ENCODE measurements at regions not wholly inside any gene's neighbourhood (a gene's known extent, or its start where the extent isn't known, plus 50 kb on each side); places are given as distances from the start of the nearest gene placed in this dataset.

GRCh38 chr3:61450866-61451265, 110.5 kb upstream of the PTPRG start:
- no peaks in the 10 kb centered on the region for H3K36me3 ChIP-seq (ENCODE audit: control insufficient read depth, insufficient read depth, low read length)
- H3K4me3 ChIP-seq (ENCODE audit: insufficient read depth, low read depth, low read length) = no peak overlapping the region
- H3K27me3 ChIP-seq (ENCODE audit: control insufficient read depth, insufficient read depth, low read length, poor library complexity, severe bottlenecking) = no peaks in the 10 kb centered on the region
- no peaks in the 10 kb centered on the region for H3K9me3 ChIP-seq (ENCODE audit: control insufficient read depth, low read length)
- peaks cover 12% of the 10 kb centered on the region for H3K4me1 ChIP-seq (ENCODE audit: control insufficient read depth, insufficient read depth, low read length)
- WGBS, 2 experiments = 86 to 94% methylated on average over 2 of the region's 2 CpGs
- H3K27ac ChIP-seq (ENCODE audit: insufficient read depth, low read depth, low read length, poor library complexity, severe bottlenecking) = no peak overlapping the region

DNA sequence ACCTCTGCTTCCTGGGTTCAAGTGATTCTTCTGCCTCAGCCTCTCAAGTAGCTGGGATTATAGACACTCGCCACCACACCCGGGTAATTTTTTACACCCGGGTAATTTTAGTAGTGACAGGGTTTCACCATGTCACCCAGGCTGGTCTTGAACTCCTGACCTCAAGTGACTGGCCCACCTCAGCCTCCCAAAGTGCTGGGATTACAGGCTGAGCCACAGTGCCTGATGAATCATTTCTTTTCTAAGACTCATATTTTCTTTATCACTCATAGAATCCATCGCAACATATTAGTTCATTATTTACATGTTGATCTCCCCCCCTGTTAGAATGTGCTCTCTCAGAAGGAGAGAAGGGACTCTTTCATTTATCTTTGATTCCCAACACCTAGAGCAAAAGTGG, 109.5 kb upstream of the PTPRG start:
- H3K9me3 ChIP-seq (ENCODE audit: control insufficient read depth, low read length) = no peaks in the 10 kb centered on the region
- 90 to 95% methylated on average over 4 of the region's 4 CpGs for WGBS, 2 experiments
- no peaks in the 10 kb centered on the region for H3K27me3 ChIP-seq (ENCODE audit: control insufficient read depth, insufficient read depth, low read length, poor library complexity, severe bottlenecking)
- no peaks in the 10 kb centered on the region for H3K36me3 ChIP-seq (ENCODE audit: control insufficient read depth, insufficient read depth, low read length)
- H3K4me1 ChIP-seq (ENCODE audit: control insufficient read depth, insufficient read depth, low read length) = peaks cover 12% of the 10 kb centered on the region
- H3K27ac ChIP-seq (ENCODE audit: insufficient read depth, low read depth, low read length, poor library complexity, severe bottlenecking) = no peak overlapping the region
- H3K4me3 ChIP-seq (ENCODE audit: insufficient read depth, low read depth, low read length) = no peak overlapping the region

DNA sequence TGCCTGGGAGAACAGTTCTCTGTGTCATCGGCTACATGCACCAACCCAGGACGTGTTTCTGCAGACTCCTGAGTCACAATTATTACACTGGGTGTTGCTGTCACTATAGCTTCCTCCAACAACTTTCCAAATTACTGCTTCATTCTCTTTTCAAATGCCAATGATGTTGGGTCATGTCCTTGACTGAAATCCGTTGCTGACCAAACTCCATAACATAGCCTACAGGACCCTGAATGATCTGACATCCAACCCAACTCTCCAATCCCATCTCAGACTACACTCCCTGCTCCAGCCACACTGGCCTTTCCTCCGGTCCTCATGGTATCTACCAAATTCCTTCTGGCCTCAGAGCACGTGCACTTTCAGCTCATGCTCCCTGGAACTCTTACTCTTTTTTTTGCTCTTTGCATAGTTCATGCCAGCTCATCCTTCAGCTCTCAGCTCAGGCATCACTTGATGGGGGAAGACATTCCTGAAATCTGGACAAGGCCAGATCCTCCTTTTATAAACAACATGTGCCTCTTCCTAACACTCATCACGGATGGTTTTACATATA, 108.8 kb upstream of the PTPRG start:
- Histone ChIP-seq H3K9me3 (ENCODE audit: control insufficient read depth, low read length) (no peaks in the 10 kb centered on the region), H3K36me3 (ENCODE audit: control insufficient read depth, insufficient read depth, low read length) (no peaks in the 10 kb centered on the region), H3K4me3 (ENCODE audit: insufficient read depth, low read depth, low read length) (no peak overlapping the region), H3K4me1 (ENCODE audit: control insufficient read depth, insufficient read depth, low read length) (peaks cover 12% of the 10 kb centered on the region), H3K27me3 (ENCODE audit: control insufficient read depth, insufficient read depth, low read length, poor library complexity, severe bottlenecking) (no peaks in the 10 kb centered on the region), H3K27ac (ENCODE audit: insufficient read depth, low read depth, low read length, poor library complexity, severe bottlenecking) (no peak overlapping the region)
- 88 to 91% methylated on average over 6 of the region's 6 CpGs for WGBS, 2 experiments

GRCh38 chr3:61454006-61454585, 107.3 kb upstream of the PTPRG start:
- H3K4me1 ChIP-seq (ENCODE audit: control insufficient read depth, insufficient read depth, low read length) = peaks cover 12% of the 10 kb centered on the region
- H3K36me3 ChIP-seq (ENCODE audit: control insufficient read depth, insufficient read depth, low read length) = no peaks in the 10 kb centered on the region
- H3K27me3 ChIP-seq (ENCODE audit: control insufficient read depth, insufficient read depth, low read length, poor library complexity, severe bottlenecking) = no peaks in the 10 kb centered on the region
- no peak overlapping the region for H3K4me3 ChIP-seq (ENCODE audit: insufficient read depth, low read depth, low read length)
- peak overlapping the region; percentile 65 for H3K27ac ChIP-seq (ENCODE audit: insufficient read depth, low read depth, low read length, poor library complexity, severe bottlenecking)
- 42 to 47% methylated on average over 5 to 6 of the region's 6 CpGs for WGBS, 2 experiments
- H3K9me3 ChIP-seq (ENCODE audit: control insufficient read depth, low read length) = no peaks in the 10 kb centered on the region

GRCh38 chr3:61454801-61455200, 106.6 kb upstream of the PTPRG start:
- peaks cover 12% of the 10 kb centered on the region for H3K4me1 ChIP-seq (ENCODE audit: control insufficient read depth, insufficient read depth, low read length)
- H3K27ac ChIP-seq (ENCODE audit: insufficient read depth, low read depth, low read length, poor library complexity, severe bottlenecking) = no peak overlapping the region
- no peak overlapping the region for H3K4me3 ChIP-seq (ENCODE audit: insufficient read depth, low read depth, low read length)
- WGBS, 2 experiments = 90 to 94% methylated on average over 2 of the region's 2 CpGs
- no peaks in the 10 kb centered on the region for H3K36me3 ChIP-seq (ENCODE audit: control insufficient read depth, insufficient read depth, low read length)
- no peaks in the 10 kb centered on the region for H3K27me3 ChIP-seq (ENCODE audit: control insufficient read depth, insufficient read depth, low read length, poor library complexity, severe bottlenecking)
- no peaks in the 10 kb centered on the region for H3K9me3 ChIP-seq (ENCODE audit: control insufficient read depth, low read length)

- Histone ChIP-seq H3K27ac (ENCODE audit: insufficient read depth, low read depth, low read length, poor library complexity, severe bottlenecking) (no peak overlapping the region), H3K9me3 (ENCODE audit: control insufficient read depth, low read length) (no peaks in the 10 kb centered on the region), H3K4me1 (ENCODE audit: control insufficient read depth, insufficient read depth, low read length) (no peaks in the 10 kb centered on the region), H3K36me3 (ENCODE audit: control insufficient read depth, insufficient read depth, low read length) (no peaks in the 10 kb centered on the region), H3K4me3 (ENCODE audit: insufficient read depth, low read depth, low read length) (no peak overlapping the region), H3K27me3 (ENCODE audit: control insufficient read depth, insufficient read depth, low read length, poor library complexity, severe bottlenecking) (no peaks in the 10 kb centered on the region)
- WGBS, 2 experiments = 90 to 92% methylated on average over 2 of the region's 2 CpGs
These were observed 100.7 kb upstream of the PTPRG start for GRCh38 chr3:61460636-61461035.

DNA sequence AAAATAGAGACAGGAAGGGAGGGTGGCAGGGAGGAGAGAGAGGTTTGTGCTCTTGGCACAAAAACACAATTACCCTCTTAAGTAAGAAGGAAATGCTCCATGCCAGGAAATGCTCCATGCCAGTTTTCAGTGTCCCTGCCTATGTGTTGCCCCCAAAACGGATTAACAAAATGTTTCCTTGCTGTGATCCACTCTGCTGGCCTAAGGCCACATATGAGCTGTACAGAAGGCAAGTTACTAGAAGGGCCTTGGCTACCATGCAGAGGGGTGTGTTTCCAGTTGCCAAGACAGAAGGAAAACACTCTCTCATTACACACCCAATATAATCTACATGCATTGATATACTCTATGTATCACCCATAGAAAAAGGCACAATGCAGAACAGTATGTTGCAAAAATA, 98.2 kb upstream of the PTPRG start:
- Histone ChIP-seq H3K9me3 (ENCODE audit: control insufficient read depth, low read length) (no peaks in the 10 kb centered on the region), H3K27me3 (ENCODE audit: control insufficient read depth, insufficient read depth, low read length, poor library complexity, severe bottlenecking) (no peaks in the 10 kb centered on the region), H3K36me3 (ENCODE audit: control insufficient read depth, insufficient read depth, low read length) (no peaks in the 10 kb centered on the region), H3K4me1 (ENCODE audit: control insufficient read depth, insufficient read depth, low read length) (no peaks in the 10 kb centered on the region), H3K4me3 (ENCODE audit: insufficient read depth, low read depth, low read length) (no peak overlapping the region), H3K27ac (ENCODE audit: insufficient read depth, low read depth, low read length, poor library complexity, severe bottlenecking) (no peak overlapping the region)
- 94 to 95% methylated on average over 1 of the region's 1 CpG for WGBS, 2 experiments

- H3K27ac ChIP-seq (ENCODE audit: insufficient read depth, low read depth, low read length, poor library complexity, severe bottlenecking) = no peak overlapping the region
- H3K4me1 ChIP-seq (ENCODE audit: control insufficient read depth, insufficient read depth, low read length) = no peaks in the 10 kb centered on the region
These were observed 96.7 kb upstream of the PTPRG start for GRCh38 chr3:61464518-61465140.

GRCh38 chr3:61466357-61466756, 95.0 kb upstream of the PTPRG start:
- no peaks in the 10 kb centered on the region for H3K27me3 ChIP-seq (ENCODE audit: control insufficient read depth, insufficient read depth, low read length, poor library complexity, severe bottlenecking)
- no peak overlapping the region for H3K27ac ChIP-seq (ENCODE audit: insufficient read depth, low read depth, low read length, poor library complexity, severe bottlenecking)
- WGBS, 2 experiments = 67 to 79% methylated on average over 2 to 3 of the region's 3 CpGs
- H3K4me1 ChIP-seq (ENCODE audit: control insufficient read depth, insufficient read depth, low read length) = no peaks in the 10 kb centered on the region
- no peaks in the 10 kb centered on the region for H3K9me3 ChIP-seq (ENCODE audit: control insufficient read depth, low read length)
- no peaks in the 10 kb centered on the region for H3K36me3 ChIP-seq (ENCODE audit: control insufficient read depth, insufficient read depth, low read length)
- H3K4me3 ChIP-seq (ENCODE audit: insufficient read depth, low read depth, low read length) = no peak overlapping the region

More at GRCh38 chr3:61464518-61465140, 96.7 kb upstream of the PTPRG start:
- 79 to 80% methylated on average over 9 of the region's 9 CpGs for WGBS, 2 experiments
- no peaks in the 10 kb centered on the region for H3K27me3 ChIP-seq (ENCODE audit: control insufficient read depth, insufficient read depth, low read length, poor library complexity, severe bottlenecking)
- no peaks in the 10 kb centered on the region for H3K36me3 ChIP-seq (ENCODE audit: control insufficient read depth, insufficient read depth, low read length)
- no peaks in the 10 kb centered on the region for H3K9me3 ChIP-seq (ENCODE audit: control insufficient read depth, low read length)
- no peak overlapping the region for H3K4me3 ChIP-seq (ENCODE audit: insufficient read depth, low read depth, low read length)

DNA sequence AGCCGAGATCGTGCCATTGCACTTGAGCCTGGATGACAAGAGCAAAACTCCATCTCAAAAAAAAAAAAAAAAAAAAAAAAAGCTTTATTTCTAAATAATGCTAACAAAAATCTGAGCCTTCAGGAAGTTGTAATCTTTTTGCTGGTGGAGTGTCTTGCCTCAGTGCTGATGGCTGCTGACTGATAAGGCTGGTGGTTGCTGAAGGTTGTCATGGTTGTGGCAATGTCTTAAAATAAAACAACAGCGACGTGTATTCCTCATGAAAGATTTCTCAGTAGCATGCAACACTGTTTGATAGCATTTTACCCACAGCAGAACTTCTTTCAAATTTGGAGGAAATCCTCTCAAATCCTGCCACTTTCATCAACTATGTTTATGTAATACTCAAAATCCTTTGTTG, 77.4 kb upstream of the PTPRG start:
- no peaks in the 10 kb centered on the region for H3K36me3 ChIP-seq (ENCODE audit: control insufficient read depth, insufficient read depth, low read length)
- H3K9me3 ChIP-seq (ENCODE audit: control insufficient read depth, low read length) = no peaks in the 10 kb centered on the region
- no peak overlapping the region for H3K4me3 ChIP-seq (ENCODE audit: insufficient read depth, low read depth, low read length)
- no peaks in the 10 kb centered on the region for H3K4me1 ChIP-seq (ENCODE audit: control insufficient read depth, insufficient read depth, low read length)
- no peak overlapping the region for H3K27ac ChIP-seq (ENCODE audit: insufficient read depth, low read depth, low read length, poor library complexity, severe bottlenecking)
- WGBS, 2 experiments = 84 to 92% methylated on average over 3 to 4 of the region's 4 CpGs
- no peaks in the 10 kb centered on the region for H3K27me3 ChIP-seq (ENCODE audit: control insufficient read depth, insufficient read depth, low read length, poor library complexity, severe bottlenecking)
